ENCODE measurements at regions not wholly inside any gene's neighbourhood (a gene's known extent, or its start where the extent isn't known, plus 50 kb on each side); places are given as distances from the start of the nearest gene placed in this dataset.

DNA sequence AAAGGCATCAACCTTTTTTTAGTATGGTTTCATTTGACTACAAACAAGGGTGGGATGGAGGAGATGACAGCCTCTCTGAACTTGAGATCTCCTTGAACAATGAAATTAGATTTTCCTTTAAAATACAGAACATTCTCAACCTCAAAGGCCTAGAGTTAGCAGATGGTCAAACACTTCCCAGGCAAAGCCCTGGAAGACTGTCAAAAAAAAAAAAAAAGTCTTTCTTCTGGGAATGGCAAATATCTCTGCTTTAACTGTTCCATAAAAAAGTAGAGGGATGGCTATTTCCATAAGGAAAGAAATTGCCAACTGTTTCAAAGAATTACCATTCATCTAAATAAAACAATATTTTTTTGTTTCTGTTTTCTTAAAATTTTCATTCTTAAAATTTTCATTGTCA, 870.8 kb downstream of the GALC start:
- no peaks in the 10 kb centered on the region for H3K79me1 ChIP-seq (ENCODE audit: low read depth in 1 of 2, low read length in 2 of 2)
- H3K27me3 ChIP-seq (ENCODE audit: control insufficient read depth, insufficient read depth, low read length), result no peaks in the 10 kb centered on the region
- H3K36me3 ChIP-seq (ENCODE audit: control insufficient read depth, insufficient read depth, low read length), result no peaks in the 10 kb centered on the region
- no peak overlapping the region for H2AFZ ChIP-seq (replicated peaks; ENCODE audit: low read length, poor library complexity)
- no peak overlapping the region for H3K56ac ChIP-seq (ENCODE audit: extremely low read depth, insufficient read depth, low read length)
- no peak overlapping the region for H3K4ac ChIP-seq (ENCODE audit: low read depth, low read length)
- H4K8ac ChIP-seq (ENCODE audit: low read depth in 2 of 2, low read length in 2 of 2), result no peak overlapping the region
- H3K9me1 ChIP-seq (ENCODE audit: insufficient read depth, low read length), result no peaks in the 10 kb centered on the region
- ChIA-PET CTCF (no interaction called here), POLR2A (ENCODE audit: unreplicated experiment) (no interaction called here)
- in situ Hi-C loops (cut with MboI; ENCODE audit: low sequenced_read_pairs), result no loop called here
- BruUV-seq (replicated peaks), result no TSS peak
- H3K4me3 ChIP-seq (ENCODE audit: insufficient read depth, low read depth, low read length), result no peak overlapping the region
- no peak for ATAC-seq (ENCODE audit: low read depth)
- H3K9me3 ChIP-seq (ENCODE audit: control insufficient read depth, insufficient read depth, low read length), result no peaks in the 10 kb centered on the region
- TF ChIP-seq MXI1 (IDR thresholded peaks at IDR 0.05; ENCODE audit: borderline replicate concordance, low read depth, low read length) (no peak), CHD1 (IDR thresholded peaks at IDR 0.05; ENCODE audit: low read depth, low read length) (no peak), CEBPB (IDR thresholded peaks at IDR 0.05; ENCODE audit: low read depth, low read length) (no peak)
- TF ChIP-seq, protein P1, sequence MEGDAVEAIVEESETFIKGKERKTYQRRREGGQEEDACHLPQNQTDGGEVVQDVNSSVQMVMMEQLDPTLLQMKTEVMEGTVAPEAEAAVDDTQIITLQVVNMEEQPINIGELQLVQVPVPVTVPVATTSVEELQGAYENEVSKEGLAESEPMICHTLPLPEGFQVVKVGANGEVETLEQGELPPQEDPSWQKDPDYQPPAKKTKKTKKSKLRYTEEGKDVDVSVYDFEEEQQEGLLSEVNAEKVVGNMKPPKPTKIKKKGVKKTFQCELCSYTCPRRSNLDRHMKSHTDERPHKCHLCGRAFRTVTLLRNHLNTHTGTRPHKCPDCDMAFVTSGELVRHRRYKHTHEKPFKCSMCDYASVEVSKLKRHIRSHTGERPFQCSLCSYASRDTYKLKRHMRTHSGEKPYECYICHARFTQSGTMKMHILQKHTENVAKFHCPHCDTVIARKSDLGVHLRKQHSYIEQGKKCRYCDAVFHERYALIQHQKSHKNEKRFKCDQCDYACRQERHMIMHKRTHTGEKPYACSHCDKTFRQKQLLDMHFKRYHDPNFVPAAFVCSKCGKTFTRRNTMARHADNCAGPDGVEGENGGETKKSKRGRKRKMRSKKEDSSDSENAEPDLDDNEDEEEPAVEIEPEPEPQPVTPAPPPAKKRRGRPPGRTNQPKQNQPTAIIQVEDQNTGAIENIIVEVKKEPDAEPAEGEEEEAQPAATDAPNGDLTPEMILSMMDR (conservative IDR thresholded peaks at IDR 0.05; ENCODE audit: low read depth, low read length), result no peak
- TF ChIP-seq, protein P2, sequence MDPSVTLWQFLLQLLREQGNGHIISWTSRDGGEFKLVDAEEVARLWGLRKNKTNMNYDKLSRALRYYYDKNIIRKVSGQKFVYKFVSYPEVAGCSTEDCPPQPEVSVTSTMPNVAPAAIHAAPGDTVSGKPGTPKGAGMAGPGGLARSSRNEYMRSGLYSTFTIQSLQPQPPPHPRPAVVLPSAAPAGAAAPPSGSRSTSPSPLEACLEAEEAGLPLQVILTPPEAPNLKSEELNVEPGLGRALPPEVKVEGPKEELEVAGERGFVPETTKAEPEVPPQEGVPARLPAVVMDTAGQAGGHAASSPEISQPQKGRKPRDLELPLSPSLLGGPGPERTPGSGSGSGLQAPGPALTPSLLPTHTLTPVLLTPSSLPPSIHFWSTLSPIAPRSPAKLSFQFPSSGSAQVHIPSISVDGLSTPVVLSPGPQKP (IDR thresholded peaks at IDR 0.05; ENCODE audit: borderline replicate concordance, low read depth, low read length), result no peak
- TF ChIP-seq, protein P3, sequence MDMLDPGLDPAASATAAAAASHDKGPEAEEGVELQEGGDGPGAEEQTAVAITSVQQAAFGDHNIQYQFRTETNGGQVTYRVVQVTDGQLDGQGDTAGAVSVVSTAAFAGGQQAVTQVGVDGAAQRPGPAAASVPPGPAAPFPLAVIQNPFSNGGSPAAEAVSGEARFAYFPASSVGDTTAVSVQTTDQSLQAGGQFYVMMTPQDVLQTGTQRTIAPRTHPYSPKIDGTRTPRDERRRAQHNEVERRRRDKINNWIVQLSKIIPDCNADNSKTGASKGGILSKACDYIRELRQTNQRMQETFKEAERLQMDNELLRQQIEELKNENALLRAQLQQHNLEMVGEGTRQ (IDR thresholded peaks at IDR 0.05; ENCODE audit: low read depth, low read length), result no peak
- H3K27ac ChIP-seq (ENCODE audit: insufficient read depth, low read length), result no peak overlapping the region
- no peak for DNase-seq
- H3K14ac ChIP-seq (replicated peaks; ENCODE audit: low read depth, low read length), result no peak overlapping the region
- no peaks in the 10 kb centered on the region for H4K20me1 ChIP-seq (ENCODE audit: insufficient read depth, low read length)
- intact Hi-C loops (cut with micrococcal nuclease), result no loop called here
- no peak overlapping the region for H2BK15ac ChIP-seq (ENCODE audit: low read depth, low read length)
- H3K4me1 ChIP-seq (ENCODE audit: control insufficient read depth, insufficient read depth, low read length), result no peaks in the 10 kb centered on the region
- H2AK5ac ChIP-seq (ENCODE audit: low read depth, low read length), result no peak overlapping the region
- no peak overlapping the region for H3K23ac ChIP-seq (ENCODE audit: low read depth, low read length)
- dilution Hi-C loops (cut with HindIII; ENCODE audit: low sequenced_read_pairs, unreplicated experiment), result no loop called here
- H2AK9ac ChIP-seq (replicated peaks; ENCODE audit: low read depth, low read length, poor library complexity), result no peak overlapping the region
- H3K18ac ChIP-seq (ENCODE audit: low read depth, low read length), result no peak overlapping the region
- no peak overlapping the region for H2BK120ac ChIP-seq (ENCODE audit: low read depth, low read length)
- no peak overlapping the region for H2BK20ac ChIP-seq (ENCODE audit: low read depth, low read length)
- no peak overlapping the region for H3K9ac ChIP-seq (ENCODE audit: low read depth, low read length)
- H3K4me2 ChIP-seq (ENCODE audit: low read depth, low read length), result no peak overlapping the region
- no peak overlapping the region for H2BK5ac ChIP-seq (ENCODE audit: low read depth, low read length, poor library complexity, severe bottlenecking)
- no peak overlapping the region for H4K91ac ChIP-seq (ENCODE audit: insufficient read depth, low read depth, low read length)
- H4K5ac ChIP-seq (ENCODE audit: low read depth, low read length), result no peak overlapping the region

Measured in IMR-90 (cell line).